Adrenal gland (tissue), 9 donors: ENCODE measurements at regions not wholly inside any gene's neighbourhood (a gene's known extent, or its start where the extent isn't known, plus 50 kb on each side); places are given as distances from the start of the nearest gene placed in this dataset.

Experiments
- DNase-seq, 7 donors: peaks; one replicate each; pipeline ENCODE4 v3.0.0-alpha.2; 2019 to 2020
- H3K27ac ChIP-seq, 5 donors: fragments of 200-600 bp; sonication (generic) in 4 of 5; 1 replicate in 3 of 5; 2 replicates in 2 of 5; pipeline versions ENCODE4 v1.5.1 to v1.8.0; 2016 to 2020; ENCODE audit warnings: mild to moderate bottlenecking in 1 of 5
- H3K27me3 ChIP-seq: fragments of 200-600 bp; 2 replicates; pipeline ENCODE4 v1.8.0; 2021
- H3K36me3 ChIP-seq, 2 donors: fragments of 200-600 bp; replicated peaks in 1 of 2; 1 replicate in 1 of 2; 2 replicates in 1 of 2; pipeline versions ENCODE4 v1.5.1 to v1.8.0; 2018 to 2022
- H3K4me1 ChIP-seq, 2 donors: fragments of 200-600 bp; replicated peaks in 1 of 2; 1 replicate in 1 of 2; 2 replicates in 1 of 2; pipeline versions ENCODE4 v1.5.1 to v1.8.0; 2018 to 2021
- H3K4me3 ChIP-seq, 4 donors: fragments of 200-600 bp; sonication (generic) in 3 of 4; one replicate each; pipeline ENCODE4 v1.5.1; 2016 to 2018
- H3K9me3 ChIP-seq, 3 donors: fragments of 200-600 bp; sonication (generic) in 1 of 3; replicated peaks in 1 of 3; 1 replicate in 2 of 3; 2 replicates in 1 of 3; pipeline versions ENCODE4 v1.5.1 to v1.8.0; 2016 to 2021
- CTCF ChIP-seq, 6 experiments: fragments of 450-650 bp in 4 of 6; fragments of 200-600 bp in 2 of 6; sonication (generic) in 1 of 6; IDR thresholded peaks; 1 replicate in 5 of 6; 2 replicates in 1 of 6; pipeline versions ENCODE4 v1.5.1 to v1.8.0; 2016 to 2021; ENCODE audit warnings: antibody characterized with exemption in 6 of 6, mild to moderate bottlenecking in 2 of 6, moderate library complexity in 1 of 6
- POLR2A ChIP-seq, 2 donors: fragments of 450-650 bp; IDR thresholded peaks; one replicate each; pipeline ENCODE4 v1.6.1; 2017; ENCODE audit warnings: antibody characterized with exemption in 2 of 2, mild to moderate bottlenecking in 2 of 2, moderate library complexity in 1 of 2
- WGBS, 4 donors: extraction: QIAGEN DNeasy Blood & Tissue Kit in 2 of 4; methylation state at CpG; one replicate each; pipeline versions ENCODE4 v1.1.5 to v1.1.7; 2013 to 2017; 5-methylcytosine and 5-hydroxymethylcytosine counted together
- intact Hi-C, 2 donors: fragments of 100-400 bp; cut with DNase I; formaldehyde crosslinking; loops; one replicate each; pipeline versions ENCODE4 v1.14.1 to v1.15.0; 2022 to 2023
- donor health status: healthy with polysubstance abuse.
- donor health status: Bipolar disorder and iron deficiency.
- donor health status: DM: yes; HTN: yes; CAD: no.
- donor health status: DM: no; HTN: no; CAD: no.
- donor health status: DM: no; HTN: no; CAD: no.

DNA sequence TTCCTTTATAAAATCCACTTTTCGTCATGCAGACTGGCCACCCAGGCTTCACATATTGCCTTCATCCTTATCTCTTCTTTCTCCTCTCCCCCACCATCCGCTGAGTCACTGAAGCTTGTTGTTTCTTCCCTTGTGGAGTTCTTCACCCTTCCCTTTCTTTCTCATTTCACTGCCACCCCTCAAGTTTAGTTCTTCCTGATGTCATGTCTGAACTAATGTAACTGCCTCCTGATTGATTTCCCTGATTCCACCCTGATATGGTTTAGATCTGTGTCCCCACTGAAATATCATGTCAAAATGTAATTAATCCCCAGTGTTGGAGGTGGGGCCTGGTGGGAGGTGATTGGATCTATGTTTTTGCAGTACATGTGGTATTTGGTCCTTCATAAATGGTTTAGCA, 151.4 kb downstream of the CPEB2 start:
- Histone ChIP-seq H3K27me3 (no peaks in the 10 kb centered on the region), H3K9me3 (no peaks in the 10 kb centered on the region), H3K27ac (no peak overlapping the region), H3K4me1 (peaks cover 12 to 16% of the 10 kb centered on the region in 2 donors), H3K36me3 (no peaks in the 10 kb centered on the region), H3K4me3 (no peak overlapping the region)
- TF ChIP-seq CTCF (IDR thresholded peaks at IDR 0.05) (no peak), POLR2A (IDR thresholded peaks at IDR 0.05) (no peak)
- 90 to 96% (median 92%) methylated on average over 2 of the region's 2 CpGs for WGBS, 4 donors
- DNase-seq, result no peak
- intact Hi-C loops, result no loop called here

DNA sequence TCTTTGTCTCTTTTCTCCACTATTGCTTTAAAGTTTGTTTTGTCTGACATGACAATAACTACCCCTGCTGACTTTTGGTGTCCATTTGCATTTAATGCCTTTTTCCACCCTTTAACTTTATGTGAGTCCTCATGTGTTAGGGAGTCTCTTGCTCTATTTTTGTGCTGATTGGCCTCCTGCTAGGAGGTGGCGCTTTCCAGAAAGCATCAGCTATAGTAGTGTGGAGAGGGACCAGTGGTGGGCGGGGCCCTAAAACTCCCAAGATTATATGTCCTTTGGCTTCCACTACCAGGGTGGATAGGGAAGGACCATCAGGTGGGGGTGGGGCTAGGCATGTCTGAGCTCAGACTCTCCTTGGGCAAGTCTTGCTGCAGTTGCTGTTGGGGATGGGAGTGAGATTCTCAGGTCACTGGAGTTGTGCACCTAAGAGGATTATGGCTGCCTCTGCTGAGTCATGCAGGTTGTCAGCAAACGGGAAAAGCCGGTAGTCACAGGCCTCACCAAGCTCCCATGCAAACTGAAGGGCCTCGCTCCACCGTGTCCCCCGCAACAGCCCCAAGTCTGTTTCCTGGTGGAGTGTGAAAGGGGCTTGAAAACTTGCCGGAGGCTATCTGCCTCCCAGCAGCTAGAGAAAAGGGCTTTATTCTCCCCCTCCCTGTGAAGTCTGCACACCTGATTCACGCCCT, 156.3 kb downstream of the CPEB2 start:
- intact Hi-C loops, result no loop called here
- Histone ChIP-seq H3K36me3 (no peaks in the 10 kb centered on the region), H3K27me3 (no peaks in the 10 kb centered on the region), H3K9me3 (no peaks in the 10 kb centered on the region), H3K4me3 (no peak overlapping the region), H3K4me1 (no peaks in the 10 kb centered on the region), H3K27ac (no peak overlapping the region)
- DNase-seq, result no peak
- TF ChIP-seq POLR2A (IDR thresholded peaks at IDR 0.05) (no peak), CTCF (IDR thresholded peaks at IDR 0.05) (no peak)
- 85 to 90% (median 87%) methylated on average over 7 to 9 of the region's 9 CpGs for WGBS, 4 donors

DNA sequence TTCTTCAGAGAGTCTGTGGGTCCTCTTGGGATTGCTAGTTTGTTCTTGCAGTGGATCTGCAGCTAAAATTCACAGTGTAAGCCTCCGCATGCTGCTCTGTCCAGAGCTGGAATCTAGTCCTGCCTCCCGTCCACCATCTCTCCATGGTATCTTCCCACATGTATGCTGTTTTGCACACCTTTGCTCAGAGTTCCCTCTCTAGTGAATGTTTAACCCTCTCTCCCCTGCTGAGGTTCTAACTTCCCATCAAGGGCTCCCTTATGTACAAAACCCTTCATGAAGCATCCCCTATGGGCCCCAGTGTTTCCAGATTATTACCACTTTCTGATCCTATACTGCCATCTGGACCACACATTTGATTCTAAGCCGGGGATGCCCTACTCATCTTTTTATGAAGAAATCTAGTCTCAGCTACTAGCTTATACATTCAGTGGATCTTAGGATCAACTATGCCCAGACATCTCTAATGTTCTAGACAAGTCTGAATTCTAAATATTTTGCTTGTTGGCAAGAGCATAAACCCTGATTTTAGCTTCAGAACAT, 157.3 kb downstream of the CPEB2 start:
- H3K4me3 ChIP-seq, result no peak overlapping the region
- H3K4me1 ChIP-seq, result no peaks in the 10 kb centered on the region
- no peaks in the 10 kb centered on the region for H3K36me3 ChIP-seq
- H3K27me3 ChIP-seq, result no peaks in the 10 kb centered on the region
- intact Hi-C loops, result loop anchor here in 1 of 2 donors (10.0 kb wide), 1 partner anchor 1505 kb away; no protein-coding TSS in a partner anchor
- DNase-seq, result no peak
- no peak overlapping the region for H3K27ac ChIP-seq
- no peaks in the 10 kb centered on the region for H3K9me3 ChIP-seq
- WGBS, 4 donors, result 88 to 100% (median 92%) methylated on average over 3 of the region's 3 CpGs
- TF ChIP-seq POLR2A (IDR thresholded peaks at IDR 0.05) (no peak), CTCF (IDR thresholded peaks at IDR 0.05) (no peak)

DNA sequence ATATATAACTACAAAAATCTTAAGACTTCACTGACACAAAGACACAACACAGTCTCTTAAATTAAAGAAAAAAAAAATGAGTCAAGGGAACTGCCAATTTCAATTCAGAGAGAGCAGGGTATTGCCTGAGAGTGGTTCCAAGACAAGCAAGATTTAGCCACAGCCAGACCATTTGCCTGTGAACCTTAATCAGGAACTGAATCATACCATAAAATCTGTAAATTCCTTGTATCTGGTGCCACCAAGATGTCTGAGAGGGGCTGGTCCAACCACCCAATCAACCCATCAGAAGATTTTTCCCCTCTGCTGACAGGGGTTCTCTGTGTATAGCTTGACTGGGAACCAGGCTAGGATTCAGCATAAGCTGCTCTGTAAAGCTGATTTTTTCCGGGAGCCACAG, 159.2 kb downstream of the CPEB2 start:
- no peaks in the 10 kb centered on the region for H3K4me1 ChIP-seq
- H3K36me3 ChIP-seq, result no peaks in the 10 kb centered on the region
- no peak overlapping the region for H3K27ac ChIP-seq
- no peak for TF ChIP-seq CTCF (IDR thresholded peaks at IDR 0.05)
- TF ChIP-seq POLR2A (IDR thresholded peaks at IDR 0.05), result no peak
- DNase-seq, result no peak
- no peaks in the 10 kb centered on the region for H3K27me3 ChIP-seq
- intact Hi-C loops, result loop anchor here in 1 of 2 donors (10.0 kb wide), 1 partner anchor 1507 kb away; no protein-coding TSS in a partner anchor
- H3K9me3 ChIP-seq, result no peaks in the 10 kb centered on the region
- 79 to 95% (median 90%) methylated on average over 1 of the region's 1 CpG for WGBS, 4 donors
- no peak overlapping the region for H3K4me3 ChIP-seq
